SK-N-SH (cell line): ENCODE measurements at regions not wholly inside any gene's neighbourhood (a gene's known extent, or its start where the extent isn't known, plus 50 kb on each side); places are given as distances from the start of the nearest gene placed in this dataset.

Experiments used
- CTCF ChIA-PET: fragments of 300-600, 350-600 bp; formaldehyde crosslinking; extraction: SDS; loops from one replicate; lab custom pipeline; 2021; lab: Yijun Ruan, JAX
- POLR2A ChIA-PET: fragments of 350-600 bp; sonication (Branson Sonifier 250); formaldehyde crosslinking; extraction: SDS; loops from one replicate; lab custom pipeline; 2020; ENCODE audit warnings: antibody characterized with exemption, inconsistent platforms; lab: Yijun Ruan, JAX
- DNase-seq: peaks from one replicate; pipeline ENCODE4 v3.0.0; 2012
- H2AFZ ChIP-seq: fragments of 200-600 bp; sonication (generic); 2 replicates; pipeline ENCODE4 v1.8.1; 2016; ENCODE audit warnings: antibody characterized with exemption, mild to moderate bottlenecking, low read depth
- H3F3A ChIP-seq: fragments of 200-600 bp; sonication (generic); replicated peaks from 2 replicates; pipeline ENCODE3; 2016; ENCODE audit warnings: antibody characterized with exemption, mild to moderate bottlenecking; ENCODE audit not compliant: insufficient read depth
- H3K27ac ChIP-seq, 2 experiments: fragments of 200-500 bp in 1 of 2; fragments of 200-600 bp in 1 of 2; sonication (Bioruptor generic) in 1 of 2; sonication (generic), shearing (Covaris generic) in 1 of 2; 2 replicates each; pipeline versions ENCODE4 v1.5.1 to v1.6.1; 2014 to 2016; ENCODE audit warnings: low read depth in 2 of 2, inconsistent platforms in 1 of 2, low read length in 1 of 2, mild to moderate bottlenecking in 1 of 2, mixed read lengths in 1 of 2
- H3K27me3 ChIP-seq: fragments of 200-600 bp; sonication (generic), shearing (Covaris generic); 2 replicates; pipeline ENCODE4 v1.6.1; 2016; ENCODE audit warnings: mixed run types; ENCODE audit not compliant: insufficient read depth
- H3K36me3 ChIP-seq, 2 experiments: fragments of 200-500 bp in 1 of 2; fragments of 200-600 bp in 1 of 2; sonication (Bioruptor generic) in 1 of 2; sonication (generic) in 1 of 2; replicated peaks in 1 of 2; 2 replicates each; pipeline versions ENCODE3 to v1.5.1; 2014 to 2016; ENCODE audit warnings: low read length in 1 of 2, mild to moderate bottlenecking in 1 of 2; ENCODE audit not compliant: insufficient read depth in 2 of 2, control insufficient read depth in 1 of 2
- H3K4me1 ChIP-seq, 2 experiments: fragments of 200-500 bp in 1 of 2; fragments of 200-600 bp in 1 of 2; sonication (Bioruptor generic) in 1 of 2; sonication (generic), shearing (Covaris generic) in 1 of 2; 2 replicates each; pipeline versions ENCODE4 v1.5.1 to v1.6.1; 2014 to 2016; ENCODE audit warnings: low read depth in 1 of 2, low read length in 1 of 2, mixed run types in 1 of 2; ENCODE audit not compliant: insufficient read depth in 2 of 2, control insufficient read depth in 1 of 2
- H3K4me2 ChIP-seq: fragments of 200-600 bp; sonication (generic), shearing (Covaris generic); 2 replicates; pipeline ENCODE4 v1.6.1; 2017; ENCODE audit warnings: mixed run types
- H3K4me3 ChIP-seq, 2 experiments: fragments of 200-500 bp in 1 of 2; fragments of 200-600 bp in 1 of 2; sonication (Bioruptor generic) in 1 of 2; sonication (generic), shearing (Covaris generic) in 1 of 2; 2 replicates each; pipeline versions ENCODE4 v1.5.1 to v1.8.1; 2014 to 2016; ENCODE audit warnings: low read depth in 2 of 2, inconsistent platforms in 1 of 2, low read length in 1 of 2, mild to moderate bottlenecking in 1 of 2, mixed read lengths in 1 of 2, moderate library complexity in 1 of 2
- H3K79me2 ChIP-seq: fragments of 200-600 bp; sonication (generic); 2 replicates; pipeline ENCODE4 v1.8.1; 2017; ENCODE audit warnings: mild to moderate bottlenecking; ENCODE audit not compliant: insufficient read depth
- H3K9ac ChIP-seq: fragments of 200-600 bp; sonication (generic); 2 replicates; pipeline ENCODE4 v1.6.1; 2017; ENCODE audit warnings: mixed run types
- H3K9me2 ChIP-seq: fragments of 200-600 bp; sonication (generic); 2 replicates; pipeline ENCODE4 v1.6.1; 2017; ENCODE audit warnings: mixed run types
- H3K9me3 ChIP-seq: fragments of 200-600 bp; sonication (generic); 2 replicates; pipeline ENCODE4 v1.6.1; 2017; ENCODE audit warnings: mixed run types, mild to moderate bottlenecking, moderate library complexity
- H4K20me1 ChIP-seq: fragments of 200-600 bp; sonication (generic); 2 replicates; pipeline ENCODE4 v1.6.1; 2017; ENCODE audit warnings: mild to moderate bottlenecking, mixed run types; ENCODE audit not compliant: insufficient read depth
- CHD2 ChIP-seq: fragments of 150-350 bp; IDR thresholded peaks from 2 replicates; pipeline ENCODE4 v1.6.1; 2018; ENCODE audit warnings: low read length; ENCODE audit not compliant: partially characterized antibody
- ELF1 ChIP-seq: IDR thresholded peaks from 2 replicates; pipeline ENCODE4 v1.4.0; 2012
- EP300 ChIP-seq, 2 experiments: IDR thresholded peaks; 2 replicates each; pipeline versions ENCODE4 v1.4.0 to v1.6.1; 2012; ENCODE audit warnings: borderline replicate concordance in 1 of 2, low read depth in 1 of 2, low read length in 1 of 2
- EZH2phosphoT487 ChIP-seq: fragments of 200-600 bp; sonication (generic); IDR thresholded peaks from 2 replicates; pipeline ENCODE4 v1.6.1; 2017; ENCODE audit warnings: low read depth, mixed run types, mild to moderate bottlenecking, antibody characterized with exemption, moderate library complexity, borderline replicate concordance
- FOSL2 ChIP-seq: IDR thresholded peaks from 2 replicates; pipeline ENCODE4 v1.4.0; 2012; ENCODE audit warnings: low read depth, mild to moderate bottlenecking, moderate library complexity, borderline replicate concordance
- FOXJ3 ChIP-seq: sonication (generic); formaldehyde crosslinking; IDR thresholded peaks from 2 replicates; pipeline ENCODE4 v1.5.1; 2020; ENCODE audit warnings: mild to moderate bottlenecking, missing genetic modification reagents
- FOXM1 ChIP-seq: IDR thresholded peaks from 2 replicates; pipeline ENCODE4 v1.4.0; 2012; ENCODE audit warnings: low read depth, mild to moderate bottlenecking
- GABPA ChIP-seq: IDR thresholded peaks from 2 replicates; pipeline ENCODE4 v1.4.0; 2012; ENCODE audit warnings: low read depth, mild to moderate bottlenecking
- GATA2 ChIP-seq: sonication (generic); formaldehyde crosslinking; IDR thresholded peaks from 2 replicates; pipeline ENCODE4 v1.5.0; 2020; ENCODE audit warnings: mild to moderate bottlenecking, missing genetic modification reagents
- MEF2A ChIP-seq: IDR thresholded peaks from 2 replicates; pipeline ENCODE4 v1.4.0; 2012; ENCODE audit warnings: low read depth, borderline replicate concordance
- NFIC ChIP-seq: IDR thresholded peaks from 2 replicates; pipeline ENCODE4 v1.4.0; 2012; ENCODE audit warnings: borderline replicate concordance
- POLR2AphosphoS5 ChIP-seq: IDR thresholded peaks from 2 replicates; pipeline ENCODE4 v1.6.1; 2012; ENCODE audit warnings: low read depth, low read length
- RFX5 ChIP-seq: IDR thresholded peaks from 2 replicates; pipeline ENCODE4 v1.6.1; 2012; ENCODE audit warnings: mild to moderate bottlenecking, improper control_type of control experiment, low read length
- RXRA ChIP-seq: IDR thresholded peaks from 2 replicates; pipeline ENCODE4 v1.4.0; 2012; ENCODE audit warnings: low read depth, mild to moderate bottlenecking, borderline replicate concordance
- SIN3A ChIP-seq: IDR thresholded peaks from 2 replicates; pipeline ENCODE4 v1.6.1; 2012; ENCODE audit warnings: low read depth, mild to moderate bottlenecking, low read length, moderate library complexity, borderline replicate concordance
- SMC3 ChIP-seq: IDR thresholded peaks from 2 replicates; pipeline ENCODE4 v1.6.1; 2012; ENCODE audit warnings: low read depth, low read length, improper control_type of control experiment
- TAF1 ChIP-seq: IDR thresholded peaks from 2 replicates; pipeline ENCODE4 v1.6.1; 2012; ENCODE audit warnings: low read depth, mild to moderate bottlenecking, low read length, moderate library complexity, borderline replicate concordance
- TCF12 ChIP-seq: IDR thresholded peaks from 2 replicates; pipeline ENCODE4 v1.4.0; 2012
- WGBS: methylation state at CpG from one replicate; pipeline ENCODE4 v1.1.6; 2017; ENCODE audit warnings: low lambda C conversion rate; 5-methylcytosine and 5-hydroxymethylcytosine counted together
- TF ChIP-seq, protein P1 (sequence below): fragments of 150-350 bp; IDR thresholded peaks from 2 replicates; pipeline ENCODE4 v1.6.1; 2017; ENCODE audit warnings: antibody characterized with exemption, low read length, low read depth, borderline replicate concordance
- TF ChIP-seq, protein P2 (sequence below): IDR thresholded peaks from 2 replicates; pipeline ENCODE4 v1.4.0; 2012; ENCODE audit warnings: low read depth, borderline replicate concordance
- TF ChIP-seq, protein P3 (sequence below): fragments of 200-600 bp; sonication (generic); IDR thresholded peaks from 2 replicates; pipeline ENCODE4 v1.6.1; 2017; ENCODE audit warnings: antibody characterized with exemption, mild to moderate bottlenecking, moderate library complexity
- TF ChIP-seq, protein P4 (sequence below): fragments of 150-350 bp; IDR thresholded peaks from 2 replicates; pipeline ENCODE4 v1.6.1; 2016; ENCODE audit warnings: mild to moderate bottlenecking, low read depth, low read length

DNA sequence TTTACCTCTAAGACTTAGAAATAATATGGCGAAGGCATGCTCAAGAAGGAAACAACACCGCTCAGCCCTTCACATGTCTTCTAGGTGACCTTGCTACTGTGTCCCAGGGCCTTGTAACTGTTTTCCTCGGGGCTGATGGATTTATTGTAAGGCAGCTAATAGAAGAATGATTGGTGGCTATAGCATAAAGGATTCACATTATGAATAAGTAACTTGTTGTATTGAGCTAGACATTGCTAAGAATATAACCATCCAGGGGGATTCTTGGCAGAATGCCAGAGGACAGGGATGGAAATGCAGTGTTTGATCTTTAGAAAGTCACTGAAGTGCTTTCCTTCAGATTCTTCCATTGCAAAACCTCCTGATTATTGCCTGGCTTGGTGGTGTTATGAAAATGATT is 54.9 kb downstream of the PLEKHG1 start:
- Histone ChIP-seq H3K9me3 (no peaks in the 10 kb centered on the region), H3K79me2 (no peaks in the 10 kb centered on the region), H3K9me2 (no peaks in the 10 kb centered on the region), H3K4me3 (no peak overlapping the region), H3F3A (no peaks in the 10 kb centered on the region), H2AFZ (no peak overlapping the region), H3K9ac (no peak overlapping the region), H3K4me1 (peaks cover 0 to 6% of the 10 kb centered on the region in 2 experiments; a peak in 1 of 4 replicates), H3K4me2 (no peak overlapping the region), H3K36me3 (no peaks in the 10 kb centered on the region), H4K20me1 (no peaks in the 10 kb centered on the region), H3K27ac (no peak overlapping the region), H3K27me3 (no peaks in the 10 kb centered on the region)
- 34% methylated on average over 3 of the region's 3 CpGs for WGBS
- TF ChIP-seq SMC3 (no peak), RXRA (no peak), MEF2A (no peak), CHD2 (no peak), SIN3A (no peak), FOXM1 (no peak), FOSL2 (no peak), FOXJ3 (no peak), POLR2AphosphoS5 (no peak)
- TF ChIP-seq, protein P1, sequence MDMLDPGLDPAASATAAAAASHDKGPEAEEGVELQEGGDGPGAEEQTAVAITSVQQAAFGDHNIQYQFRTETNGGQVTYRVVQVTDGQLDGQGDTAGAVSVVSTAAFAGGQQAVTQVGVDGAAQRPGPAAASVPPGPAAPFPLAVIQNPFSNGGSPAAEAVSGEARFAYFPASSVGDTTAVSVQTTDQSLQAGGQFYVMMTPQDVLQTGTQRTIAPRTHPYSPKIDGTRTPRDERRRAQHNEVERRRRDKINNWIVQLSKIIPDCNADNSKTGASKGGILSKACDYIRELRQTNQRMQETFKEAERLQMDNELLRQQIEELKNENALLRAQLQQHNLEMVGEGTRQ = no peak
- TF ChIP-seq, protein P2, sequence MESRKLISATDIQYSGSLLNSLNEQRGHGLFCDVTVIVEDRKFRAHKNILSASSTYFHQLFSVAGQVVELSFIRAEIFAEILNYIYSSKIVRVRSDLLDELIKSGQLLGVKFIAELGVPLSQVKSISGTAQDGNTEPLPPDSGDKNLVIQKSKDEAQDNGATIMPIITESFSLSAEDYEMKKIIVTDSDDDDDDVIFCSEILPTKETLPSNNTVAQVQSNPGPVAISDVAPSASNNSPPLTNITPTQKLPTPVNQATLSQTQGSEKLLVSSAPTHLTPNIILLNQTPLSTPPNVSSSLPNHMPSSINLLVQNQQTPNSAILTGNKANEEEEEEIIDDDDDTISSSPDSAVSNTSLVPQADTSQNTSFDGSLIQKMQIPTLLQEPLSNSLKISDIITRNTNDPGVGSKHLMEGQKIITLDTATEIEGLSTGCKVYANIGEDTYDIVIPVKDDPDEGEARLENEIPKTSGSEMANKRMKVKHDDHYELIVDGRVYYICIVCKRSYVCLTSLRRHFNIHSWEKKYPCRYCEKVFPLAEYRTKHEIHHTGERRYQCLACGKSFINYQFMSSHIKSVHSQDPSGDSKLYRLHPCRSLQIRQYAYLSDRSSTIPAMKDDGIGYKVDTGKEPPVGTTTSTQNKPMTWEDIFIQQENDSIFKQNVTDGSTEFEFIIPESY = no peak
- ChIA-PET POLR2A (no interaction called here), CTCF (no interaction called here)
- DNase-seq = no peak

DNA sequence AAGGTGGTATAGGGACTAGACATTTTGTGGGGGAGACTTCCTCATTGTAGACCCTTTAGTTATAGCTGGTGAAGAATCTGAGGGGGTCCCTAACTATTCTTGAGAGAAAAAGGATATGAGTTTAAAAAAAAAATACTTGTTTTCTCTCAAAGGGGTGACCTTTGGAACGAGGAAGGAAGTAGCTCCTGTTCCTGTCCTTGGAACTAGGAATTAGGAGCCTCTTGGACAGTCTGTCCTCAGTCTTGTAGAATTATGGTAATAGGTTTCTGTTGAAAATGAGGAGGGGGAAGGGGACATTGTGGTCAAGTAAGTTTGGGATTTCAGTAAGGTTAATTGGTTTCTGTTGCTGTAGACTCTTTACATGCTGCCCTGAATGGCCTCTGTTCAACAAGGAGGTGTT is 56.5 kb downstream of the PLEKHG1 start:
- ChIA-PET CTCF (interaction anchor here (1.1 kb wide), 1 partner anchor 29 kb away, joined by 3 read pairs; no protein-coding TSS in a partner anchor), POLR2A (no interaction called here)
- H3K4me3 ChIP-seq = no peak overlapping the region
- H3K27me3 ChIP-seq = no peaks in the 10 kb centered on the region
- H3K27ac ChIP-seq = no peak overlapping the region
- no peaks in the 10 kb centered on the region for H3K9me3 ChIP-seq
- H3K4me2 ChIP-seq = no peak overlapping the region
- DNase-seq = no peak
- no peaks in the 10 kb centered on the region for H3K79me2 ChIP-seq
- H3K36me3 ChIP-seq = no peaks in the 10 kb centered on the region
- no peak overlapping the region for H3K9ac ChIP-seq
- no peaks in the 10 kb centered on the region for H3K9me2 ChIP-seq
- H2AFZ ChIP-seq = no peak overlapping the region
- peaks cover 0 to 6% of the 10 kb centered on the region in 2 experiments; a peak in 1 of 4 replicates for H3K4me1 ChIP-seq
- 0% methylated on average over 1 of the region's 1 CpG for WGBS
- no peaks in the 10 kb centered on the region for H4K20me1 ChIP-seq
- TF ChIP-seq EZH2phosphoT487 (no peak), FOXJ3 (no peak), SMC3 (no peak), TCF12 (no peak), TAF1 (no peak), POLR2AphosphoS5 (no peak), NFIC (no peak), GABPA (no peak), CHD2 (no peak), GATA2 (CRISPR knock-in tag) (no peak), ELF1 (no peak), RFX5 (no peak), FOXM1 (no peak), EP300 (IDR thresholded peaks at IDR 0.05; ENCODE audit: borderline replicate concordance in 1 of 2, low read depth in 1 of 2, low read length in 1 of 2) (no peak)
- TF ChIP-seq, protein P1 = no peak
- TF ChIP-seq, protein P3, sequence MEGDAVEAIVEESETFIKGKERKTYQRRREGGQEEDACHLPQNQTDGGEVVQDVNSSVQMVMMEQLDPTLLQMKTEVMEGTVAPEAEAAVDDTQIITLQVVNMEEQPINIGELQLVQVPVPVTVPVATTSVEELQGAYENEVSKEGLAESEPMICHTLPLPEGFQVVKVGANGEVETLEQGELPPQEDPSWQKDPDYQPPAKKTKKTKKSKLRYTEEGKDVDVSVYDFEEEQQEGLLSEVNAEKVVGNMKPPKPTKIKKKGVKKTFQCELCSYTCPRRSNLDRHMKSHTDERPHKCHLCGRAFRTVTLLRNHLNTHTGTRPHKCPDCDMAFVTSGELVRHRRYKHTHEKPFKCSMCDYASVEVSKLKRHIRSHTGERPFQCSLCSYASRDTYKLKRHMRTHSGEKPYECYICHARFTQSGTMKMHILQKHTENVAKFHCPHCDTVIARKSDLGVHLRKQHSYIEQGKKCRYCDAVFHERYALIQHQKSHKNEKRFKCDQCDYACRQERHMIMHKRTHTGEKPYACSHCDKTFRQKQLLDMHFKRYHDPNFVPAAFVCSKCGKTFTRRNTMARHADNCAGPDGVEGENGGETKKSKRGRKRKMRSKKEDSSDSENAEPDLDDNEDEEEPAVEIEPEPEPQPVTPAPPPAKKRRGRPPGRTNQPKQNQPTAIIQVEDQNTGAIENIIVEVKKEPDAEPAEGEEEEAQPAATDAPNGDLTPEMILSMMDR = no peak
- TF ChIP-seq, protein P4, sequence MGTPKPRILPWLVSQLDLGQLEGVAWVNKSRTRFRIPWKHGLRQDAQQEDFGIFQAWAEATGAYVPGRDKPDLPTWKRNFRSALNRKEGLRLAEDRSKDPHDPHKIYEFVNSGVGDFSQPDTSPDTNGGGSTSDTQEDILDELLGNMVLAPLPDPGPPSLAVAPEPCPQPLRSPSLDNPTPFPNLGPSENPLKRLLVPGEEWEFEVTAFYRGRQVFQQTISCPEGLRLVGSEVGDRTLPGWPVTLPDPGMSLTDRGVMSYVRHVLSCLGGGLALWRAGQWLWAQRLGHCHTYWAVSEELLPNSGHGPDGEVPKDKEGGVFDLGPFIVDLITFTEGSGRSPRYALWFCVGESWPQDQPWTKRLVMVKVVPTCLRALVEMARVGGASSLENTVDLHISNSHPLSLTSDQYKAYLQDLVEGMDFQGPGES = no peak
- no peaks in the 10 kb centered on the region for H3F3A ChIP-seq
